GM12864 (cell line): ENCODE measurements at regions not wholly inside any gene's neighbourhood (a gene's known extent, or its start where the extent isn't known, plus 50 kb on each side); places are given as distances from the start of the nearest gene placed in this dataset.

ENCODE experiments used
- DNase-seq: peaks from one replicate; pipeline ENCODE4 v3.0.0-alpha.2; 2011; ENCODE audit warnings: low read depth
- H3K4me3 ChIP-seq: 2 replicates; pipeline ENCODE4 v1.5.1; 2011; ENCODE audit warnings: mild to moderate bottlenecking, low read depth, low read length, control low read depth
- CTCF ChIP-seq: IDR thresholded peaks from 2 replicates; pipeline ENCODE4 v1.5.1; 2011; ENCODE audit warnings: low read depth, mild to moderate bottlenecking, moderate library complexity, low read length, control low read depth, inconsistent platforms; ENCODE audit errors: missing control alignments

- TF ChIP-seq CTCF: no peak
- H3K4me3 ChIP-seq: no peak overlapping the region
- DNase-seq: no peak
These were observed 213.9 kb upstream of the SERP2 start for GRCh38 chr13:44159633-44160279.

GRCh38 chr13:44160591-44161191, 212.9 kb upstream of the SERP2 start:
- DNase-seq: no peak
- no peak for TF ChIP-seq CTCF
- no peak overlapping the region for H3K4me3 ChIP-seq

GRCh38 chr13:44163108-44163507, 210.5 kb upstream of the SERP2 start:
- H3K4me3 ChIP-seq: no peak overlapping the region
- no peak for TF ChIP-seq CTCF
- DNase-seq: no peak

GRCh38 chr13:44165221-44165888, 208.3 kb upstream of the SERP2 start:
- TF ChIP-seq CTCF: no peak
- no peak for DNase-seq
- no peak overlapping the region for H3K4me3 ChIP-seq

GRCh38 chr13:44165889-44166496, 207.6 kb upstream of the SERP2 start:
- no peak for DNase-seq
- no peak for TF ChIP-seq CTCF
- H3K4me3 ChIP-seq: no peak overlapping the region

DNA sequence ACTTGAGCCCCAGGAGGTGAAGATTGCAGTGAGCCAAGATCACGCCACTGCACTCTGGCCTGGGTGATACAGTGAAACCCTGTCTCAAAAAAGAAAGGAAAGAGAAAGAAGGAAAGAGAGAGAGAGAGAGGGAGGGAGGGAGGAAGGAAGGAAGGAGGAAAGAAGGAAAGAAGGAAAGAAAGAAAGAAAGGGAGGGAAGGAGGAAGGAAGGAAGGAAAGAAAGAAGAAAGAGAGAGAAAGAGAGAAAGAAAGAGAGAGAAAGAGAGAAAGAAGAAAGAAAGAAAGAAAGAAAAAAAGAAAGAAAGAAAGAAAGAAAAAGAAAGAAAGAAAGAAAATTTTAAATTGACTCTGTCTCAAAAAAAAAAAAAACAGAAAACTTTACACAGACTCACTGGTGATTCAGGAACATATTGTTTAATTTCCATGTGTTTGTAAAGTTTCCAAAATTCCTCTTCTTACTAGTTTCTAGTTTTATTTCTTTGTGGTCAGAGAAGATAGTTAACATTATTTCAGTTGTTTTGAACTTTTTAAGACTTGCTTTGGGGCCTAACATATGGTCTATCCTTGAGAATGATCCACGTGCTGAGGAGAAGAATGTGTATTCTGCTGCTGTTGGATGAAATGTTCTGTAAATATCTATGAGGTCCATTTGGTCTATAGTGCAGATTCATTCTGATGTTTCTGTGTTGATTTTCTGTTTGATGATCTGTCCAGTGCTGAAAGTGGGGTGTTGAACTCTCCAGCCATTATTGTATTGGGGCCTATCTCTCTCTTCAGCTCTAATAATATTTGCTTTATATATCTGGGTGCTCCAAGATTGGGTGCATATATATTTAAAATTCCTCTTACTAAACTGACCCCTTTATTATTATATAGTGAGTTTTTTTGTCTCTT, 204.4 kb upstream of the SERP2 start:
- H3K4me3 ChIP-seq: no peak overlapping the region
- no peak for TF ChIP-seq CTCF
- DNase-seq: no peak
